ENCODE measurements at regions not wholly inside any gene's neighbourhood (a gene's known extent, or its start where the extent isn't known, plus 50 kb on each side); places are given as distances from the start of the nearest gene placed in this dataset.

GRCh38 chr15:62758126-62758951 lies 284.2 kb upstream of the TPM1 start:
- peak overlapping the region in 1 of 8 donors; percentile 18 for H3K27ac ChIP-seq
- H3K27me3 ChIP-seq (replicated peaks in 1 of 7), result no peaks in the 10 kb centered on the region
- 60 to 79% (median 70%) methylated on average over 11 of the region's 11 CpGs for WGBS, 5 donors
- peaks cover 0 to 11% (median 0%) of the 10 kb centered on the region in 6 donors for H3K36me3 ChIP-seq
- intact Hi-C loops (cut with DNase I; ENCODE audit: low total_unique reads), result no loop called here
- no peaks in the 10 kb centered on the region for H3K9me3 ChIP-seq
- TF ChIP-seq POLR2A (IDR thresholded peaks at IDR 0.05) (no peak), POLR2AphosphoS5 (IDR thresholded peaks at IDR 0.05) (no peak), CTCF (IDR thresholded peaks at IDR 0.05 in 8 of 11, conservative IDR thresholded peaks at IDR 0.05 in 3 of 11) (no peak)
- peaks cover 0 to 5% (median 0%) of the 10 kb centered on the region in 6 donors for H3K4me1 ChIP-seq
- H3K4me3 ChIP-seq, result no peak overlapping the region
- no peak for DNase-seq

GRCh38 chr15:62758952-62759349 lies 283.6 kb upstream of the TPM1 start:
- no peak for DNase-seq
- Histone ChIP-seq H3K9me3 (no peaks in the 10 kb centered on the region), H3K4me3 (no peak overlapping the region), H3K27ac (no peak overlapping the region), H3K27me3 (replicated peaks in 1 of 7) (no peaks in the 10 kb centered on the region), H3K4me1 (peaks cover 0 to 5% (median 0%) of the 10 kb centered on the region in 6 donors), H3K36me3 (peaks cover 0 to 11% (median 0%) of the 10 kb centered on the region in 6 donors)
- WGBS, 5 donors, result 87 to 94% (median 92%) methylated on average over 4 of the region's 4 CpGs
- intact Hi-C loops (cut with DNase I; ENCODE audit: low total_unique reads), result no loop called here
- TF ChIP-seq POLR2AphosphoS5 (IDR thresholded peaks at IDR 0.05) (no peak), POLR2A (IDR thresholded peaks at IDR 0.05) (no peak), CTCF (IDR thresholded peaks at IDR 0.05 in 8 of 11, conservative IDR thresholded peaks at IDR 0.05 in 3 of 11) (no peak)

- intact Hi-C loops (cut with DNase I; ENCODE audit: low total_unique reads), result no loop called here
Measured at GRCh38 chr15:62760538-62760937, 282.0 kb upstream of the TPM1 start.

More at GRCh38 chr15:62760538-62760937, 282.0 kb upstream of the TPM1 start:
- Histone ChIP-seq H3K4me1 (peaks cover 0 to 5% (median 0%) of the 10 kb centered on the region in 6 donors), H3K27me3 (replicated peaks in 1 of 7) (no peaks in the 10 kb centered on the region), H3K4me3 (no peak overlapping the region), H3K36me3 (peaks cover 0 to 12% (median 0%) of the 10 kb centered on the region in 6 donors), H3K27ac (no peak overlapping the region), H3K9me3 (no peaks in the 10 kb centered on the region)
- TF ChIP-seq CTCF (IDR thresholded peaks at IDR 0.05 in 8 of 11, conservative IDR thresholded peaks at IDR 0.05 in 3 of 11) (no peak), POLR2AphosphoS5 (IDR thresholded peaks at IDR 0.05) (no peak)
- WGBS, 5 donors, result 75 to 89% (median 85%) methylated on average over 3 of the region's 3 CpGs
- DNase-seq, result no peak
